Caco-2 (cell line): ENCODE measurements at regions not wholly inside any gene's neighbourhood (a gene's known extent, or its start where the extent isn't known, plus 50 kb on each side); places are given as distances from the start of the nearest gene placed in this dataset.

Experiments
- BruUV-seq: library from RNA; stranded (reverse); fragments of 400-500 nt; replicated peaks from 2 replicates; lab custom pipeline; 2021; lab: Mats Ljungman, UMichigan
- CTCF ChIA-PET: fragments of 300-600 bp; sonication (Branson Sonifier 250); formaldehyde crosslinking; loops from one replicate; lab custom pipeline; 2022; ENCODE audit warnings: antibody characterized with exemption; lab: Charles Lee
- POLR2A ChIA-PET: fragments of 300-600 bp; sonication (Branson Sonifier 250); formaldehyde crosslinking; loops from one replicate; lab custom pipeline; 2022; ENCODE audit warnings: antibody characterized with exemption; lab: Charles Lee
- DNase-seq, 2 experiments: peaks; one replicate each; pipeline versions ENCODE4 v3.0.0 to v3.0.0-alpha.2; 2020 to 2022
- H3K27me3 ChIP-seq: replicated peaks from 2 replicates; pipeline ENCODE4 v1.6.0; 2011; ENCODE audit warnings: low read length; ENCODE audit not compliant: control insufficient read depth, insufficient read depth
- H3K36me3 ChIP-seq: 2 replicates; pipeline ENCODE4 v1.5.1; 2011; ENCODE audit warnings: low read length; ENCODE audit not compliant: control insufficient read depth, insufficient read depth
- H3K4me1 ChIP-seq: fragments of 250-450 bp; sonication (Bioruptor Pico); 2 replicates; pipeline ENCODE4 v1.5.1; 2020; ENCODE audit warnings: mild to moderate bottlenecking
- H3K4me3 ChIP-seq: 2 replicates; pipeline ENCODE4 v1.5.1; 2011; ENCODE audit warnings: low read depth, mild to moderate bottlenecking, control low read depth, low read length
- H3K9me3 ChIP-seq: fragments of 250-450 bp; sonication (Bioruptor Pico); 2 replicates; pipeline ENCODE4 v1.5.1; 2020; ENCODE audit warnings: mild to moderate bottlenecking, moderate library complexity
- H3K27ac Mint-ChIP-seq: one replicate; pipeline ENCODE4 v1.8.0; 2022; ENCODE audit warnings: mixed read lengths; ENCODE audit not compliant: unreplicated experiment
- H3K27me3 Mint-ChIP-seq: one replicate; pipeline ENCODE4 v1.8.0; 2022; ENCODE audit warnings: mixed read lengths; ENCODE audit not compliant: insufficient read depth, unreplicated experiment
- H3K36me3 Mint-ChIP-seq: one replicate; pipeline ENCODE4 v1.8.0; 2022; ENCODE audit warnings: mild to moderate bottlenecking, mixed read lengths; ENCODE audit not compliant: insufficient read depth, unreplicated experiment
- H3K4me1 Mint-ChIP-seq: one replicate; pipeline ENCODE4 v1.8.0; 2022; ENCODE audit warnings: low read depth, mixed read lengths; ENCODE audit not compliant: unreplicated experiment
- H3K4me3 Mint-ChIP-seq: one replicate; pipeline ENCODE4 v1.8.0; 2022; ENCODE audit warnings: mild to moderate bottlenecking, moderate library complexity, mixed read lengths; ENCODE audit not compliant: unreplicated experiment
- H3K9me3 Mint-ChIP-seq: one replicate; pipeline ENCODE4 v1.8.0; 2022; ENCODE audit warnings: mixed read lengths; ENCODE audit not compliant: unreplicated experiment
- intact Hi-C: fragments of 100-400 bp; cut with micrococcal nuclease; formaldehyde crosslinking; loops from one replicate; pipeline ENCODE4 v1.10.0; 2022; ENCODE audit not compliant: unreplicated experiment
- TF ChIP-seq, protein P1 (sequence below), 2 experiments: fragments of 200-600 bp in 1 of 2; IDR thresholded peaks; 1 replicate in 1 of 2; 2 replicates in 1 of 2; pipeline versions ENCODE4 v1.5.1 to v1.8.0; 2011 to 2022; ENCODE audit warnings: antibody characterized with exemption in 1 of 2, control low read depth in 1 of 2, inconsistent platforms in 1 of 2, low read depth in 1 of 2, low read length in 1 of 2, mild to moderate bottlenecking in 1 of 2, moderate library complexity in 1 of 2; ENCODE audit not compliant: insufficient read depth in 1 of 2, severe bottlenecking in 1 of 2, unreplicated experiment in 1 of 2

DNA sequence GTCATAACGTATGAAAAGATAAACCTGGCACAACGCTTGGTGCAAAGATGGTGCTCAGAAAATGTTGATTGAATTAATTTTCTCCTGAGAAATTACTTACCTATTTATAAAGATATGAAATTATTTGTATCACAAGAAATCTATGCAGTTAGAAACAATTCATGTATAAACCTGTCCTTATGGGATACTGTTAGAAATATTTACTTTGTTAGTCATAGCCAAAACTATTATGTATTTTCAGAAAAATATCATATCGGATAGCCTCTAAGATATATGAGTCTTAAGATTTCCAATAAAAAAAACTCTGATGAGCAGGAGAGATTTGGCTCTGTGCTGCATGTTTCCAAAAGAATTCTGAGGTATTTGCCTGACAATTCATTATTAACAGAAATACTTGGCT is 880.7 kb downstream of the LRRTM4 start:
- TF ChIP-seq, protein P1, sequence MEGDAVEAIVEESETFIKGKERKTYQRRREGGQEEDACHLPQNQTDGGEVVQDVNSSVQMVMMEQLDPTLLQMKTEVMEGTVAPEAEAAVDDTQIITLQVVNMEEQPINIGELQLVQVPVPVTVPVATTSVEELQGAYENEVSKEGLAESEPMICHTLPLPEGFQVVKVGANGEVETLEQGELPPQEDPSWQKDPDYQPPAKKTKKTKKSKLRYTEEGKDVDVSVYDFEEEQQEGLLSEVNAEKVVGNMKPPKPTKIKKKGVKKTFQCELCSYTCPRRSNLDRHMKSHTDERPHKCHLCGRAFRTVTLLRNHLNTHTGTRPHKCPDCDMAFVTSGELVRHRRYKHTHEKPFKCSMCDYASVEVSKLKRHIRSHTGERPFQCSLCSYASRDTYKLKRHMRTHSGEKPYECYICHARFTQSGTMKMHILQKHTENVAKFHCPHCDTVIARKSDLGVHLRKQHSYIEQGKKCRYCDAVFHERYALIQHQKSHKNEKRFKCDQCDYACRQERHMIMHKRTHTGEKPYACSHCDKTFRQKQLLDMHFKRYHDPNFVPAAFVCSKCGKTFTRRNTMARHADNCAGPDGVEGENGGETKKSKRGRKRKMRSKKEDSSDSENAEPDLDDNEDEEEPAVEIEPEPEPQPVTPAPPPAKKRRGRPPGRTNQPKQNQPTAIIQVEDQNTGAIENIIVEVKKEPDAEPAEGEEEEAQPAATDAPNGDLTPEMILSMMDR (IDR thresholded peaks at IDR 0.05; ENCODE audit: insufficient read depth in 1 of 2, low read depth in 1 of 2, low read length in 1 of 2, severe bottlenecking in 1 of 2, unreplicated experiment in 1 of 2), result no peak
- Mint-ChIP-seq H3K27me3 (no peaks in the 10 kb centered on the region), H3K27ac (no peak overlapping the region), H3K9me3 (peaks cover 12% of the 10 kb centered on the region), H3K4me3 (no peak overlapping the region), H3K4me1 (no peaks in the 10 kb centered on the region), H3K36me3 (no peaks in the 10 kb centered on the region)
- BruUV-seq, result no TSS peak
- Histone ChIP-seq H3K9me3 (0 out of 2 replicates have a peak, but pooled peaks cover 3% of the 10 kb centered on the region), H3K36me3 (no peaks in the 10 kb centered on the region), H3K27me3 (no peaks in the 10 kb centered on the region), H3K4me3 (no peak overlapping the region), H3K4me1 (no peaks in the 10 kb centered on the region)
- POLR2A ChIA-PET, result no interaction called here
- intact Hi-C loops, result no loop called here
- CTCF ChIA-PET, result no interaction called here
- no peak for DNase-seq

DNA sequence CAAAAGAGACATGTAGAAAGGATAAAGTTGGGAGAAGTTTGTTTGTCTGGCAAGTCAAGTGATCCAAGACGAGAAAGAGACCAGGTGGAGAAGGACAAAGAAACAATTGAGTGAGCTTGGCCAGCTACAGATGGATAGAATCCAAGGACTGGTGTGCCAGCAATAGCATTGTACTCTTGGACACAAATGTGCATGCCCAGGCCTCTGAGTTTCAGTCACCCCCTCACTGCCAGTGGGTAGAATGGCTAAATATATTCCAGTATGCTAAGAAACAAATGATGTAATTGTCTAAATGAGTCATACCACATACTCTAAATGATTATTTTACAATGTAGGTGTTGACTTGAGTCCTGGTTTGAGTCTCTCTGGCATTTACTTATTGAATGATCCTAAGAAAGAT is 881.3 kb downstream of the LRRTM4 start:
- Histone ChIP-seq H3K4me3 (no peak overlapping the region), H3K4me1 (no peaks in the 10 kb centered on the region), H3K36me3 (no peaks in the 10 kb centered on the region), H3K27me3 (no peaks in the 10 kb centered on the region), H3K9me3 (0 out of 2 replicates have a peak, but pooled peaks cover 3% of the 10 kb centered on the region)
- no TSS peak for BruUV-seq
- CTCF ChIA-PET, result no interaction called here
- H3K4me3 Mint-ChIP-seq, result no peak overlapping the region
- no peak overlapping the region for H3K27ac Mint-ChIP-seq
- POLR2A ChIA-PET, result no interaction called here
- H3K36me3 Mint-ChIP-seq, result no peaks in the 10 kb centered on the region
- intact Hi-C loops, result no loop called here
- peaks cover 12% of the 10 kb centered on the region for H3K9me3 Mint-ChIP-seq
- no peak for DNase-seq
- no peaks in the 10 kb centered on the region for H3K4me1 Mint-ChIP-seq
- H3K27me3 Mint-ChIP-seq, result no peaks in the 10 kb centered on the region
- TF ChIP-seq, protein P1 (IDR thresholded peaks at IDR 0.05; ENCODE audit: insufficient read depth in 1 of 2, low read depth in 1 of 2, low read length in 1 of 2, severe bottlenecking in 1 of 2, unreplicated experiment in 1 of 2), result no peak

DNA sequence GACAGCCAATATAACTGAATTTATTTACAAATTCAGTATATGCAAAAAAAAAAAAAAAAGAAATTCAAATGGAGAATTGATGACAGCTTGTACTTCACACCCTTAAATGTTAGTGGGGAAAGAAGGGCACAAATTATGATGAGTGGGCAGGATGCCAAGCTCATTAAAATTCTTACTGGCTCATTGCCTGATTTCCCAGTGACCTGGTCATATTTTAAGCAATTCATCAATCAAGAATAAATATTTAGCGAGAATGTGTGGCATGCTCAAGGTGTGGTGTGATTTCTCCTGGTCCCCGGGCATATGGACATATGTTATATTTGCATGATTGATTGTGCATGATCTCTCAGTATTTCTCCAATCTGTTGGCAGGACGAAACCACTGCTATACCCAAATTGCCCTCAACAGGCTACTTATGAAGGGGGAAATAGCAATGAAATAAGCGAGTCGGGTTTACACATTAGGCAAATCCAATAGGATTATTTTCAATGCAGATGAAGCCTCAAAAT is 883.0 kb downstream of the LRRTM4 start:
- 0 out of 2 replicates have a peak, but pooled peaks cover 2% of the 10 kb centered on the region for H3K9me3 ChIP-seq
- Mint-ChIP-seq H3K27ac (no peak overlapping the region), H3K36me3 (no peaks in the 10 kb centered on the region), H3K9me3 (peaks cover 5% of the 10 kb centered on the region), H3K4me3 (no peak overlapping the region), H3K27me3 (no peaks in the 10 kb centered on the region), H3K4me1 (no peaks in the 10 kb centered on the region)
- H3K36me3 ChIP-seq, result no peaks in the 10 kb centered on the region
- ChIA-PET CTCF (no interaction called here), POLR2A (no interaction called here)
- H3K27me3 ChIP-seq, result no peaks in the 10 kb centered on the region
- TF ChIP-seq, protein P1 (IDR thresholded peaks at IDR 0.05; ENCODE audit: insufficient read depth in 1 of 2, low read depth in 1 of 2, low read length in 1 of 2, severe bottlenecking in 1 of 2, unreplicated experiment in 1 of 2), result no peak
- DNase-seq, result no peak
- no peak overlapping the region for H3K4me3 ChIP-seq
- H3K4me1 ChIP-seq, result no peaks in the 10 kb centered on the region
- no TSS peak for BruUV-seq
- intact Hi-C loops, result no loop called here
